Adipocyte (in vitro differentiated cells): ENCODE measurements at regions not wholly inside any gene's neighbourhood (a gene's known extent, or its start where the extent isn't known, plus 50 kb on each side); places are given as distances from the start of the nearest gene placed in this dataset.
"Not testable (repeated sequence)": the region's sequence is repeated elsewhere in the genome, so short reads cannot be mapped to it uniquely, and the experiment has no call there.

Experiments
- DNase-seq: peaks from one replicate; pipeline ENCODE4 v3.0.0-alpha.2; 2015; ENCODE audit warnings: low read depth
- H3K27me3 ChIP-seq: replicated peaks from 2 replicates; pipeline ENCODE4 v1.7.0; 2013; ENCODE audit warnings: mild to moderate bottlenecking, low read length, moderate library complexity; ENCODE audit not compliant: control insufficient read depth, insufficient read depth
- H3K36me3 ChIP-seq: 2 replicates; pipeline ENCODE4 v1.7.0; 2013; ENCODE audit warnings: low read length, mild to moderate bottlenecking, moderate library complexity; ENCODE audit not compliant: control insufficient read depth, insufficient read depth, severe bottlenecking
- H3K4me1 ChIP-seq: 2 replicates; pipeline ENCODE4 v1.7.0; 2013; ENCODE audit warnings: mild to moderate bottlenecking, low read length, moderate library complexity; ENCODE audit not compliant: control insufficient read depth, insufficient read depth
- H3K4me3 ChIP-seq: 2 replicates; pipeline ENCODE4 v1.7.0; 2013; ENCODE audit warnings: mild to moderate bottlenecking, low read length, moderate library complexity
- H3K9ac ChIP-seq: 2 replicates; pipeline ENCODE4 v1.7.0; 2013; ENCODE audit warnings: mild to moderate bottlenecking, low read length, moderate library complexity
- H3K9me3 ChIP-seq: 2 replicates; pipeline ENCODE4 v1.7.0; 2013; ENCODE audit warnings: mild to moderate bottlenecking, low read length, moderate library complexity; ENCODE audit not compliant: control insufficient read depth

DNA sequence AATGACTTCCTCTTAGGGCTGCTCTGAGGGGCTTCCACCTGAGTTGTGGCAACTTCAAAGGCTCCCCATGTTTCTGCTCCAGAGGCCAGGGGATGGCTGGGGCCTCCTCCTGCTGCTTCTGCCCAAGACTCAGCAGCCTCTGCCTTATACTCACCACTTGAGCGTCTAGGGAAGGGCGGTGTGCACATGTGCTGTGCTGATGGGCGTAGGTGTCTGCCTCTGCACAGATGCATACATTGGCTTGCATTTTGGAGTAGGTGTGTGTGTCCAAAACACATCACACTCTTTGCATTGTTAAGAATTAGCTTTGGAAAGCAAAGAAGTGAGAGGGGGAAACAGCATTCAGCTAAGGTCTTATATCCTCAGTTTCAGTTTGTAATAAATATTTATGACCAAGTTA lies 85.2 kb downstream of the EN1 start:
- H3K4me3 ChIP-seq: no peak overlapping the region
- no peaks in the 10 kb centered on the region for H3K27me3 ChIP-seq
- no peak for DNase-seq
- H3K4me1 ChIP-seq: peaks cover 9% of the 10 kb centered on the region
- no peak overlapping the region for H3K9ac ChIP-seq
- no peaks in the 10 kb centered on the region for H3K9me3 ChIP-seq
- no peaks in the 10 kb centered on the region for H3K36me3 ChIP-seq

- H3K9me3 ChIP-seq: no peaks in the 10 kb centered on the region
- no peaks in the 10 kb centered on the region for H3K27me3 ChIP-seq
- H3K9ac ChIP-seq: no peak overlapping the region
- no peaks in the 10 kb centered on the region for H3K36me3 ChIP-seq
- DNase-seq: no peak
- H3K4me1 ChIP-seq: peaks cover 9% of the 10 kb centered on the region
- H3K4me3 ChIP-seq: no peak overlapping the region
These were observed 85.7 kb downstream of the EN1 start for GRCh38 chr2:118761771-118762170.

- H3K27me3 ChIP-seq: no peaks in the 10 kb centered on the region
- H3K9me3 ChIP-seq: no peaks in the 10 kb centered on the region
- H3K4me1 ChIP-seq: peaks cover 9% of the 10 kb centered on the region
- H3K4me3 ChIP-seq: no peak overlapping the region
- no peaks in the 10 kb centered on the region for H3K36me3 ChIP-seq
- DNase-seq: no peak
- no peak overlapping the region for H3K9ac ChIP-seq
These were observed 91.5 kb downstream of the EN1 start for GRCh38 chr2:118755901-118756300.

GRCh38 chr2:118755384-118755783 lies 92.1 kb downstream of the EN1 start:
- no peak for DNase-seq
- Histone ChIP-seq H3K9ac (no peak overlapping the region), H3K27me3 (no peaks in the 10 kb centered on the region), H3K9me3 (no peaks in the 10 kb centered on the region), H3K36me3 (no peaks in the 10 kb centered on the region), H3K4me1 (peaks cover 14% of the 10 kb centered on the region), H3K4me3 (no peak overlapping the region)

GRCh38 chr2:118752762-118753429 lies 94.6 kb downstream of the EN1 start:
- H3K4me3 ChIP-seq: no peak overlapping the region
- no peak overlapping the region for H3K9ac ChIP-seq
- peaks cover 16% of the 10 kb centered on the region for H3K4me1 ChIP-seq
- H3K36me3 ChIP-seq: no peaks in the 10 kb centered on the region
- H3K27me3 ChIP-seq: no peaks in the 10 kb centered on the region
- no peak for DNase-seq
- H3K9me3 ChIP-seq: no peaks in the 10 kb centered on the region

DNA sequence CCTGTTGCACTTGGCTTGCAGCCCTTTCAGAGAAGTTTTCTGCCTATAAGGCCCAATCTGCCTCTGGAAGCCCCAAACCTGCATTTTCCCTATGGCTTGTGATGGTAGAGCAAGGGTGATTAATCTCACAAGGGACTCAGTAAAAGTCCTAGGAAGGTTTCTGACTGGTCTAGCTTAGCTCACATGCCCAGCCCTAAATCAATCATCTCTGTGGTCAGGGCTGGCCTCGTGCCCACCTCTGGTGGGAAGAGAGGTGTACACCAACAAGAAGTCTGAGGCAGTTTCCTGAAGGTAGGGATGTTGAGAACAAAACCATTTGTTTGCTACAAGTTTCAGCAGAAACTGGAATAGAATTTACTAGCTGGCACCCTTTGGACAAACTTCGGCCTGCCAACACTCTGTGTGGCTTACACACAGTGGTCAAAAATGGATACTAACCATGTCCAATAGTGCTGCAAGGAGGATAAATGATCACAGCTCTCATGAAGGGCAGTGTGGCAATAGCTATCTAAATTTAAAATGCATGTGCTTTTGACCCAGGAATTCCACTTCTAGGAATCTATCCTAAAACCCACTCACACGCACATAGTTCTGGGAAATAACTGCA lies 96.4 kb downstream of the EN1 start:
- Histone ChIP-seq H3K9me3 (no peaks in the 10 kb centered on the region), H3K9ac (no peak overlapping the region), H3K36me3 (no peaks in the 10 kb centered on the region), H3K4me1 (peaks cover 16% of the 10 kb centered on the region), H3K4me3 (no peak overlapping the region), H3K27me3 (no peaks in the 10 kb centered on the region)
- no peak for DNase-seq

DNA sequence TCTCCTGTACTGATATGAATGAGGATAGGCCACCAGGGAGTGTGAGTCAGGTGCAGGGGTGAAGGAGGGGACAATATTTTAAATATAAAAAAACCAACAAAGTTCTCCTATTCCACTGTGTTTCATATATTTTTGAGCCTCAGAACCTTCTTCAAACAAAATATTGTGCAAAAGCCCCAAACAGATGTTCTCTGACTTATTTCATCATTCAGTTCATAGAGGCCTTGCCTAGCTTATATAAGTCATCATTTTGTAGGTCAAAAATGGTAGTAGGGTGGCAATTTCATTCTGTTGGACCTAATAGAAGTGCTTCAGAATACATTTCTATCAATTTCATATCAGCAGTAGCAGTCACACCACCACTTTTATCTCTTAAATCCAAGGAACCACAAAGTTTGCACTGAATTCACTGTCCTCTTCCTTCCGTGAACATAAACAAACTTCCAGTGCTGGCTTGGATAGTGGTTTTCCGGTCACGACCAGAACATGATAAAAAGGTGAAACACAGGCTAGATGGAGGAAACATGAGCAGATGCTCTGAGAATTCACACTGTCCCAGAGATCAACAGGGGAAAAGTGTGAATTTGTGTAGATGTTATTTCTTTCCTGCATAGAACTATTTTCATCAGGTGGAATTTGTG lies 99.1 kb downstream of the EN1 start:
- Histone ChIP-seq H3K36me3 (no peaks in the 10 kb centered on the region), H3K4me1 (peaks cover 16% of the 10 kb centered on the region), H3K27me3 (no peaks in the 10 kb centered on the region), H3K9me3 (peaks cover 11% of the 10 kb centered on the region), H3K4me3 (no peak overlapping the region), H3K9ac (no peak overlapping the region)
- DNase-seq: no peak

- H3K27me3 ChIP-seq: no peaks in the 10 kb centered on the region
- DNase-seq: no peak
- no peaks in the 10 kb centered on the region for H3K36me3 ChIP-seq
- H3K4me1 ChIP-seq: peaks cover 16% of the 10 kb centered on the region
- peaks cover 11% of the 10 kb centered on the region for H3K9me3 ChIP-seq
- H3K9ac ChIP-seq: no peak overlapping the region
- no peak overlapping the region for H3K4me3 ChIP-seq
These were observed 99.8 kb downstream of the EN1 start for GRCh38 chr2:118747637-118748036.

- Histone ChIP-seq H3K9ac (no peak overlapping the region), H3K4me1 (peaks cover 16% of the 10 kb centered on the region), H3K4me3 (no peak overlapping the region), H3K27me3 (no peaks in the 10 kb centered on the region), H3K9me3 (peaks cover 11% of the 10 kb centered on the region), H3K36me3 (no peaks in the 10 kb centered on the region)
- DNase-seq: no peak
These were observed 100.4 kb downstream of the EN1 start for GRCh38 chr2:118747066-118747465.

GRCh38 chr2:118744682-118745181 lies 102.7 kb downstream of the EN1 start:
- not testable (repeated sequence) for H3K9ac ChIP-seq, H3K4me3 ChIP-seq, H3K27me3 ChIP-seq, DNase-seq, H3K4me1 ChIP-seq, H3K36me3 ChIP-seq
- peaks cover 11% of the 10 kb centered on the region for H3K9me3 ChIP-seq

GRCh38 chr2:118738524-118739308 lies 108.7 kb downstream of the EN1 start:
- DNase-seq: peak; percentile 93

More at GRCh38 chr2:118738524-118739308, 108.7 kb downstream of the EN1 start:
- Histone ChIP-seq H3K36me3 (no peaks in the 10 kb centered on the region), H3K9me3 (no peaks in the 10 kb centered on the region), H3K4me1 (peaks cover 23% of the 10 kb centered on the region), H3K27me3 (no peaks in the 10 kb centered on the region), H3K9ac (peak overlapping the region; percentile 69), H3K4me3 (peak overlapping the region; percentile 16)
